Trophoblast cell (in vitro differentiated cells and primary cell): ENCODE measurements at regions not wholly inside any gene's neighbourhood (a gene's known extent, or its start where the extent isn't known, plus 50 kb on each side); places are given as distances from the start of the nearest gene placed in this dataset.

Source experiments
- DNase-seq, 2 donors: peaks; one replicate each; pipeline ENCODE4 v3.0.0-alpha.2; 2016
- H2AFZ ChIP-seq: 2 replicates; pipeline ENCODE4 v1.6.1; 2013; ENCODE audit warnings: low read length, moderate library complexity, mild to moderate bottlenecking; ENCODE audit not compliant: insufficient read depth, poor library complexity
- H2AK5ac ChIP-seq: 2 replicates; pipeline ENCODE4 v1.6.1; 2013; ENCODE audit warnings: mild to moderate bottlenecking, low read length
- H2BK120ac ChIP-seq: 2 replicates; pipeline ENCODE4 v1.6.1; 2013; ENCODE audit warnings: low read length, mild to moderate bottlenecking, moderate library complexity; ENCODE audit not compliant: insufficient read depth, poor library complexity
- H2BK12ac ChIP-seq: 2 replicates; pipeline ENCODE4 v1.6.1; 2013; ENCODE audit warnings: mild to moderate bottlenecking, low read length, moderate library complexity
- H2BK5ac ChIP-seq: 2 replicates; pipeline ENCODE4 v1.6.1; 2013; ENCODE audit warnings: low read length, low read depth, moderate library complexity, mild to moderate bottlenecking; ENCODE audit not compliant: poor library complexity
- H3K14ac ChIP-seq: 2 replicates; pipeline ENCODE4 v1.6.1; 2013; ENCODE audit warnings: mild to moderate bottlenecking, low read length
- H3K18ac ChIP-seq: 2 replicates; pipeline ENCODE4 v1.6.1; 2013; ENCODE audit warnings: mild to moderate bottlenecking, low read length
- H3K23ac ChIP-seq: 2 replicates; pipeline ENCODE4 v1.6.1; 2013; ENCODE audit warnings: low read length
- H3K27ac ChIP-seq: 2 replicates; pipeline ENCODE4 v1.5.1; 2013; ENCODE audit warnings: low read depth, mild to moderate bottlenecking, inconsistent platforms, low read length, moderate library complexity
- H3K27me3 ChIP-seq: 2 replicates; pipeline ENCODE4 v1.6.1; 2013; ENCODE audit warnings: inconsistent platforms, mild to moderate bottlenecking, low read length, moderate library complexity; ENCODE audit not compliant: insufficient read depth
- H3K36me3 ChIP-seq, 2 experiments: 1 replicate in 1 of 2; 2 replicates in 1 of 2; pipeline ENCODE4 v1.6.1; 2013; ENCODE audit warnings: low read length in 2 of 2, mild to moderate bottlenecking in 2 of 2, moderate library complexity in 1 of 2; ENCODE audit not compliant: insufficient read depth in 2 of 2, control insufficient read depth in 1 of 2
- H3K4ac ChIP-seq: 2 replicates; pipeline ENCODE4 v1.6.1; 2013; ENCODE audit warnings: low read depth, mild to moderate bottlenecking, low read length, moderate library complexity
- H3K4me1 ChIP-seq, 2 experiments: 1 replicate in 1 of 2; 2 replicates in 1 of 2; pipeline ENCODE4 v1.6.1; 2013; ENCODE audit warnings: low read length in 2 of 2, mild to moderate bottlenecking in 2 of 2, moderate library complexity in 1 of 2; ENCODE audit not compliant: insufficient read depth in 2 of 2, control insufficient read depth in 1 of 2
- H3K4me2 ChIP-seq: 2 replicates; pipeline ENCODE4 v1.6.1; 2013; ENCODE audit warnings: inconsistent platforms, mild to moderate bottlenecking, low read length, moderate library complexity
- H3K4me3 ChIP-seq: 2 replicates; pipeline ENCODE4 v1.5.1; 2013; ENCODE audit warnings: mild to moderate bottlenecking, low read depth, low read length, inconsistent platforms
- H3K79me1 ChIP-seq: one replicate; pipeline ENCODE4 v1.6.1; 2013; ENCODE audit warnings: low read length
- H3K79me2 ChIP-seq: 2 replicates; pipeline ENCODE4 v1.6.1; 2013; ENCODE audit warnings: low read length, mild to moderate bottlenecking; ENCODE audit not compliant: control insufficient read depth, insufficient read depth, poor library complexity
- H3K9ac ChIP-seq: 2 replicates; pipeline ENCODE4 v1.6.1; 2013; ENCODE audit warnings: mild to moderate bottlenecking, low read length
- H3K9me3 ChIP-seq: 2 replicates; pipeline ENCODE4 v1.6.1; 2013; ENCODE audit warnings: low read depth, mild to moderate bottlenecking, control low read depth, inconsistent platforms, low read length; ENCODE audit not compliant: insufficient read depth
- H4K12ac ChIP-seq: 2 replicates; pipeline ENCODE4 v1.6.1; 2013; ENCODE audit warnings: low read depth, mild to moderate bottlenecking, low read length, moderate library complexity
- H4K8ac ChIP-seq: 2 replicates; pipeline ENCODE4 v1.6.1; 2013; ENCODE audit warnings: low read depth, mild to moderate bottlenecking, low read length, moderate library complexity
- H4K91ac ChIP-seq: one replicate; pipeline ENCODE4 v1.6.1; 2013; ENCODE audit warnings: low read depth, mild to moderate bottlenecking, low read length, moderate library complexity
- WGBS: extraction: QIAGEN DNeasy Blood & Tissue Kit; methylation state at CpG from one replicate; pipeline ENCODE4 v1.1.7; 2013; ENCODE audit warnings: missing lambda C conversion rate; ENCODE audit not compliant: insufficient read length, insufficient coverage; ENCODE audit errors: extremely low coverage; 5-methylcytosine and 5-hydroxymethylcytosine counted together

GRCh38 chr20:41952166-41952565, 334.0 kb upstream of the CHD6 start:
- Histone ChIP-seq H3K27me3 (no peaks in the 10 kb centered on the region), H3K27ac (no peak overlapping the region), H3K4me3 (no peak overlapping the region), H2BK5ac (no peak overlapping the region), H3K18ac (no peak overlapping the region), H3K79me2 (no peaks in the 10 kb centered on the region), H3K36me3 (no peaks in the 10 kb centered on the region), H3K79me1 (no peaks in the 10 kb centered on the region), H4K8ac (no peak overlapping the region), H4K91ac (no peak overlapping the region), H3K4me2 (no peak overlapping the region), H2BK12ac (no peak overlapping the region), H4K12ac (no peak overlapping the region), H2AFZ (no peak overlapping the region), H2BK120ac (no peak overlapping the region), H3K9ac (no peak overlapping the region), H2AK5ac (no peak overlapping the region), H3K4ac (no peak overlapping the region), H3K14ac (no peak overlapping the region), H3K9me3 (no peaks in the 10 kb centered on the region), H3K23ac (no peak overlapping the region), H3K4me1 (no peaks in the 10 kb centered on the region)
- WGBS = no CpG with 5 or more reads among the region's 5 CpGs
- DNase-seq = no peak

GRCh38 chr20:41951615-41952014, 333.4 kb upstream of the CHD6 start:
- Histone ChIP-seq H3K36me3 (no peaks in the 10 kb centered on the region), H2BK120ac (no peak overlapping the region), H3K4me3 (no peak overlapping the region), H3K9ac (no peak overlapping the region), H3K27me3 (no peaks in the 10 kb centered on the region), H2BK5ac (no peak overlapping the region), H3K4ac (no peak overlapping the region), H4K8ac (no peak overlapping the region), H2AK5ac (no peak overlapping the region), H3K4me2 (no peak overlapping the region), H3K4me1 (no peaks in the 10 kb centered on the region), H3K79me1 (no peaks in the 10 kb centered on the region), H4K91ac (no peak overlapping the region), H2AFZ (no peak overlapping the region), H4K12ac (no peak overlapping the region), H3K27ac (no peak overlapping the region), H3K23ac (no peak overlapping the region), H2BK12ac (no peak overlapping the region), H3K79me2 (no peaks in the 10 kb centered on the region), H3K18ac (no peak overlapping the region), H3K9me3 (no peaks in the 10 kb centered on the region), H3K14ac (no peak overlapping the region)
- DNase-seq = no peak
- no CpG with 5 or more reads among the region's 2 CpGs for WGBS

- H3K9me3 ChIP-seq = no peaks in the 10 kb centered on the region
- no peak overlapping the region for H3K27ac ChIP-seq
- H2AFZ ChIP-seq = no peak overlapping the region
- no peak overlapping the region for H2BK5ac ChIP-seq
- H3K23ac ChIP-seq = no peak overlapping the region
- no peaks in the 10 kb centered on the region for H3K36me3 ChIP-seq
- no peaks in the 10 kb centered on the region for H3K79me1 ChIP-seq
- no peak overlapping the region for H2BK120ac ChIP-seq
- no peak overlapping the region for H3K18ac ChIP-seq
- no peaks in the 10 kb centered on the region for H3K27me3 ChIP-seq
- WGBS = no CpG with 5 or more reads among the region's 5 CpGs
- H4K12ac ChIP-seq = no peak overlapping the region
- no peak overlapping the region for H3K4me2 ChIP-seq
- no peaks in the 10 kb centered on the region for H3K4me1 ChIP-seq
- H3K79me2 ChIP-seq = no peaks in the 10 kb centered on the region
- H3K14ac ChIP-seq = no peak overlapping the region
- H2BK12ac ChIP-seq = no peak overlapping the region
- H4K91ac ChIP-seq = no peak overlapping the region
- no peak overlapping the region for H2AK5ac ChIP-seq
- H3K9ac ChIP-seq = no peak overlapping the region
- no peak overlapping the region for H4K8ac ChIP-seq
- DNase-seq = no peak
- no peak overlapping the region for H3K4me3 ChIP-seq
- H3K4ac ChIP-seq = no peak overlapping the region
Measured at GRCh38 chr20:41939659-41940058, 321.5 kb upstream of the CHD6 start.

- DNase-seq = no peak
- Histone ChIP-seq H3K4me2 (no peak overlapping the region), H3K23ac (no peak overlapping the region), H3K4ac (no peak overlapping the region), H3K18ac (no peak overlapping the region), H3K4me1 (no peaks in the 10 kb centered on the region), H3K4me3 (no peak overlapping the region), H2BK5ac (no peak overlapping the region), H3K27me3 (no peaks in the 10 kb centered on the region), H3K27ac (no peak overlapping the region), H3K9ac (no peak overlapping the region), H2BK120ac (no peak overlapping the region), H2BK12ac (no peak overlapping the region), H3K36me3 (no peaks in the 10 kb centered on the region), H2AFZ (no peak overlapping the region), H4K12ac (no peak overlapping the region), H3K79me1 (no peaks in the 10 kb centered on the region), H3K9me3 (no peaks in the 10 kb centered on the region), H4K8ac (no peak overlapping the region), H3K79me2 (no peaks in the 10 kb centered on the region), H3K14ac (no peak overlapping the region), H4K91ac (no peak overlapping the region), H2AK5ac (no peak overlapping the region)
- whole genome bisulfite sequencing = no CpG with 5 or more reads among the region's 2 CpGs
Measured at GRCh38 chr20:41938353-41938752, 320.2 kb upstream of the CHD6 start.
